GM23248 (cell line): ENCODE measurements at regions not wholly inside any gene's neighbourhood (a gene's known extent, or its start where the extent isn't known, plus 50 kb on each side); places are given as distances from the start of the nearest gene placed in this dataset.
"Not testable (repeated sequence)": the region's sequence is repeated elsewhere in the genome, so short reads cannot be mapped to it uniquely, and the experiment has no call there.

Source experiments
- EZH2 ChIP-seq: fragments of 200-600 bp; sonication (generic); IDR thresholded peaks from 2 replicates; pipeline ENCODE4 v1.6.1; 2018; ENCODE audit warnings: antibody characterized with exemption, mild to moderate bottlenecking; ENCODE audit not compliant: insufficient read depth, poor library complexity, severe bottlenecking
- EZH2phosphoT487 ChIP-seq: fragments of 200-600 bp; sonication (generic); IDR thresholded peaks from 2 replicates; pipeline ENCODE4 v1.6.1; 2018; ENCODE audit warnings: antibody characterized with exemption, moderate library complexity, mild to moderate bottlenecking, low read depth; ENCODE audit not compliant: insufficient read depth

- not testable (repeated sequence) for TF ChIP-seq EZH2, EZH2phosphoT487
Measured at GRCh38 chr16:29237023-29237422, 169.5 kb downstream of the NPIPB11 start.
